ENCODE measurements at regions not wholly inside any gene's neighbourhood (a gene's known extent, or its start where the extent isn't known, plus 50 kb on each side); places are given as distances from the start of the nearest gene placed in this dataset.

- no peaks in the 10 kb centered on the region for H4K20me1 ChIP-seq (ENCODE audit: insufficient read depth)
- no peak overlapping the region for H3K4me3 ChIP-seq (ENCODE audit: low read length)
- no peak overlapping the region for H3K27ac ChIP-seq (ENCODE audit: low read length)
- H3K27me3 ChIP-seq (ENCODE audit: insufficient read depth, low read depth, low read length), result no peaks in the 10 kb centered on the region
- H3F3A ChIP-seq (ENCODE audit: insufficient read depth, low read length, poor library complexity, severe bottlenecking), result no peaks in the 10 kb centered on the region
- H3K4me2 ChIP-seq (ENCODE audit: low read length), result no peak overlapping the region
- TF ChIP-seq MXI1 (conservative IDR thresholded peaks at IDR 0.05; ENCODE audit: poor library complexity, severe bottlenecking) (no peak), SMC3 (conservative IDR thresholded peaks at IDR 0.05; ENCODE audit: poor library complexity) (no peak)
- no peaks in the 10 kb centered on the region for H3K9me3 ChIP-seq (ENCODE audit: low read length)
- H3K79me2 ChIP-seq (replicated peaks; ENCODE audit: insufficient read depth, low read length), result no peaks in the 10 kb centered on the region
- no peak overlapping the region for H3K9ac ChIP-seq (ENCODE audit: low read length)
- no peaks in the 10 kb centered on the region for H3K36me3 ChIP-seq (ENCODE audit: insufficient read depth, low read length)
- H2AFZ ChIP-seq (ENCODE audit: low read depth, low read length), result no peak overlapping the region
- no peaks in the 10 kb centered on the region for H3K9me2 ChIP-seq (ENCODE audit: insufficient read depth, low read length)
These were observed 96.5 kb upstream of the PIP4K2A start for GRCh38 chr10:22810643-22811465.

DNA sequence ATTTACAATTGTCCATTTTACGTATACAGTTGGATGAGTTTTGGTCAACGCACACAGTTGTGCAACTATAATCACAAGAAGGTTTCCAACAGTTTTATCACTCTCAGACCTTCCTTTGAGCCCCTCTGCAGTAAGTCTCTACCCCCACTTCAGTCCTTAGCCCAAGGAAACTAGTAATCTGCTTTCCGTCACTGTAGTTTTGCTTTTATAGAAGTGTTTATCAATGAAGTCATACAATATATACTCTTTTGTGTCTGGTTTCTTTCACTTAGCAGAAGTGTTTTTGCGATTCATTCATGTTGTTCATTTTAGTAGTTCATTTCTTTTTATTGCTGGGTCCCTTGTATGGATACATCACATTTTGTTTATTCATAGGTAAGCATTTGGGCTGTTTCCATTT is 92.9 kb upstream of the PIP4K2A start:
- no peak overlapping the region for H3K4me2 ChIP-seq (ENCODE audit: low read length)
- no peaks in the 10 kb centered on the region for H3K36me3 ChIP-seq (ENCODE audit: insufficient read depth, low read length)
- no peak overlapping the region for H3K9ac ChIP-seq (ENCODE audit: low read length)
- H3K9me3 ChIP-seq (ENCODE audit: low read length), result no peaks in the 10 kb centered on the region
- H2AFZ ChIP-seq (ENCODE audit: low read depth, low read length), result no peak overlapping the region
- no peak overlapping the region for H3K27ac ChIP-seq (ENCODE audit: low read length)
- no peak overlapping the region for H3K4me3 ChIP-seq (ENCODE audit: low read length)
- H3K79me2 ChIP-seq (replicated peaks; ENCODE audit: insufficient read depth, low read length), result no peaks in the 10 kb centered on the region
- no peaks in the 10 kb centered on the region for H3F3A ChIP-seq (ENCODE audit: insufficient read depth, low read length, poor library complexity, severe bottlenecking)
- TF ChIP-seq SMC3 (conservative IDR thresholded peaks at IDR 0.05; ENCODE audit: poor library complexity) (no peak), RAD21 (conservative IDR thresholded peaks at IDR 0.05) (no peak), POLR2AphosphoS5 (IDR thresholded peaks at IDR 0.05) (no peak), TAF1 (IDR thresholded peaks at IDR 0.05; ENCODE audit: low read depth) (no peak), EP300 (conservative IDR thresholded peaks at IDR 0.05; ENCODE audit: poor library complexity, severe bottlenecking) (no peak), EZH2 (IDR thresholded peaks at IDR 0.05; ENCODE audit: borderline replicate concordance, insufficient read depth, low read length, poor library complexity, severe bottlenecking) (no peak), MXI1 (conservative IDR thresholded peaks at IDR 0.05; ENCODE audit: poor library complexity, severe bottlenecking) (no peak)
- TF ChIP-seq, protein P1, sequence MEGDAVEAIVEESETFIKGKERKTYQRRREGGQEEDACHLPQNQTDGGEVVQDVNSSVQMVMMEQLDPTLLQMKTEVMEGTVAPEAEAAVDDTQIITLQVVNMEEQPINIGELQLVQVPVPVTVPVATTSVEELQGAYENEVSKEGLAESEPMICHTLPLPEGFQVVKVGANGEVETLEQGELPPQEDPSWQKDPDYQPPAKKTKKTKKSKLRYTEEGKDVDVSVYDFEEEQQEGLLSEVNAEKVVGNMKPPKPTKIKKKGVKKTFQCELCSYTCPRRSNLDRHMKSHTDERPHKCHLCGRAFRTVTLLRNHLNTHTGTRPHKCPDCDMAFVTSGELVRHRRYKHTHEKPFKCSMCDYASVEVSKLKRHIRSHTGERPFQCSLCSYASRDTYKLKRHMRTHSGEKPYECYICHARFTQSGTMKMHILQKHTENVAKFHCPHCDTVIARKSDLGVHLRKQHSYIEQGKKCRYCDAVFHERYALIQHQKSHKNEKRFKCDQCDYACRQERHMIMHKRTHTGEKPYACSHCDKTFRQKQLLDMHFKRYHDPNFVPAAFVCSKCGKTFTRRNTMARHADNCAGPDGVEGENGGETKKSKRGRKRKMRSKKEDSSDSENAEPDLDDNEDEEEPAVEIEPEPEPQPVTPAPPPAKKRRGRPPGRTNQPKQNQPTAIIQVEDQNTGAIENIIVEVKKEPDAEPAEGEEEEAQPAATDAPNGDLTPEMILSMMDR (IDR thresholded peaks at IDR 0.05; ENCODE audit: poor library complexity, severe bottlenecking), result no peak
- TF ChIP-seq, protein P2, sequence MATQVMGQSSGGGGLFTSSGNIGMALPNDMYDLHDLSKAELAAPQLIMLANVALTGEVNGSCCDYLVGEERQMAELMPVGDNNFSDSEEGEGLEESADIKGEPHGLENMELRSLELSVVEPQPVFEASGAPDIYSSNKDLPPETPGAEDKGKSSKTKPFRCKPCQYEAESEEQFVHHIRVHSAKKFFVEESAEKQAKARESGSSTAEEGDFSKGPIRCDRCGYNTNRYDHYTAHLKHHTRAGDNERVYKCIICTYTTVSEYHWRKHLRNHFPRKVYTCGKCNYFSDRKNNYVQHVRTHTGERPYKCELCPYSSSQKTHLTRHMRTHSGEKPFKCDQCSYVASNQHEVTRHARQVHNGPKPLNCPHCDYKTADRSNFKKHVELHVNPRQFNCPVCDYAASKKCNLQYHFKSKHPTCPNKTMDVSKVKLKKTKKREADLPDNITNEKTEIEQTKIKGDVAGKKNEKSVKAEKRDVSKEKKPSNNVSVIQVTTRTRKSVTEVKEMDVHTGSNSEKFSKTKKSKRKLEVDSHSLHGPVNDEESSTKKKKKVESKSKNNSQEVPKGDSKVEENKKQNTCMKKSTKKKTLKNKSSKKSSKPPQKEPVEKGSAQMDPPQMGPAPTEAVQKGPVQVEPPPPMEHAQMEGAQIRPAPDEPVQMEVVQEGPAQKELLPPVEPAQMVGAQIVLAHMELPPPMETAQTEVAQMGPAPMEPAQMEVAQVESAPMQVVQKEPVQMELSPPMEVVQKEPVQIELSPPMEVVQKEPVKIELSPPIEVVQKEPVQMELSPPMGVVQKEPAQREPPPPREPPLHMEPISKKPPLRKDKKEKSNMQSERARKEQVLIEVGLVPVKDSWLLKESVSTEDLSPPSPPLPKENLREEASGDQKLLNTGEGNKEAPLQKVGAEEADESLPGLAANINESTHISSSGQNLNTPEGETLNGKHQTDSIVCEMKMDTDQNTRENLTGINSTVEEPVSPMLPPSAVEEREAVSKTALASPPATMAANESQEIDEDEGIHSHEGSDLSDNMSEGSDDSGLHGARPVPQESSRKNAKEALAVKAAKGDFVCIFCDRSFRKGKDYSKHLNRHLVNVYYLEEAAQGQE (IDR thresholded peaks at IDR 0.05; ENCODE audit: borderline replicate concordance), result no peak
- H4K20me1 ChIP-seq (ENCODE audit: insufficient read depth), result no peaks in the 10 kb centered on the region
- H3K27me3 ChIP-seq (ENCODE audit: insufficient read depth, low read depth, low read length), result no peaks in the 10 kb centered on the region
- H3K9me2 ChIP-seq (ENCODE audit: insufficient read depth, low read length), result no peaks in the 10 kb centered on the region
